ENCODE measurements at regions not wholly inside any gene's neighbourhood (a gene's known extent, or its start where the extent isn't known, plus 50 kb on each side); places are given as distances from the start of the nearest gene placed in this dataset.

DNA sequence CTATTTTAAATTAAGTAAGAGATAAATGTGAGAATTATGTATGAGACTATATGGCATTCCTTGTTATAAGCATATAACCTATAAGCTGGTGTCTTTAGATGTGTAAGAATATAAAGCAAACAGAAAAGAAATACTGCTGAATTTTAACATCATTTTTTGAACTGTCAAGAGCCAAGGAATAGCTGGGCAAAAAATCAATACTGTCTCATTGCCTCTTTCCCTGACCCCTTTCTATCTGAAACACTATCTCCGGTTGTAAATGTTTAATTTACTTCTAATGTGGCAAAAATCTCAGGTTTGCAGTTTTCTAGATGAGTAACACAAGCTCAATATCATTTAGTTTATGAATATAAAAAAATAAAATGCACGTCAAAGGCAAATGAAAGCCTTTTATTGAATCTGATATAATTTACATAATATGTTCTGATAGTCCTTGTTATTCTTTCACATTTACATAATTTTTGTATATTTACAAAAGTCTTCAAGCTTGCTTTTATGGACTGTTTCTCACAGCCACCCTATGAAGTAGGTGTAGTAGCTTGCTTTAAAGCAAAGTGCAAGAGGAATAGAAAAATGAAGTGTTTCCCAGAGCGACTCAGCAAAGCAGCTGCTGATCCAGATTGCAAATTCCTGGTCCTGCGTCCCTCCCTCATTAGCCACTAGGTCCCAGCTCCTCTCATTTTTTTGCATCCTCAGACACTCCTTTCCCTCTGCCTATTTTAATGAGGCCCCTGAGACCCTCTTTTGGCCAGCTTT is 188.2 kb upstream of the RFC3 start:
- TF ChIP-seq, protein P1, sequence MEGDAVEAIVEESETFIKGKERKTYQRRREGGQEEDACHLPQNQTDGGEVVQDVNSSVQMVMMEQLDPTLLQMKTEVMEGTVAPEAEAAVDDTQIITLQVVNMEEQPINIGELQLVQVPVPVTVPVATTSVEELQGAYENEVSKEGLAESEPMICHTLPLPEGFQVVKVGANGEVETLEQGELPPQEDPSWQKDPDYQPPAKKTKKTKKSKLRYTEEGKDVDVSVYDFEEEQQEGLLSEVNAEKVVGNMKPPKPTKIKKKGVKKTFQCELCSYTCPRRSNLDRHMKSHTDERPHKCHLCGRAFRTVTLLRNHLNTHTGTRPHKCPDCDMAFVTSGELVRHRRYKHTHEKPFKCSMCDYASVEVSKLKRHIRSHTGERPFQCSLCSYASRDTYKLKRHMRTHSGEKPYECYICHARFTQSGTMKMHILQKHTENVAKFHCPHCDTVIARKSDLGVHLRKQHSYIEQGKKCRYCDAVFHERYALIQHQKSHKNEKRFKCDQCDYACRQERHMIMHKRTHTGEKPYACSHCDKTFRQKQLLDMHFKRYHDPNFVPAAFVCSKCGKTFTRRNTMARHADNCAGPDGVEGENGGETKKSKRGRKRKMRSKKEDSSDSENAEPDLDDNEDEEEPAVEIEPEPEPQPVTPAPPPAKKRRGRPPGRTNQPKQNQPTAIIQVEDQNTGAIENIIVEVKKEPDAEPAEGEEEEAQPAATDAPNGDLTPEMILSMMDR (IDR thresholded peaks at IDR 0.05), result no peak
- no peak for TF ChIP-seq RFX5 (IDR thresholded peaks at IDR 0.05)
- TF ChIP-seq, protein P2, sequence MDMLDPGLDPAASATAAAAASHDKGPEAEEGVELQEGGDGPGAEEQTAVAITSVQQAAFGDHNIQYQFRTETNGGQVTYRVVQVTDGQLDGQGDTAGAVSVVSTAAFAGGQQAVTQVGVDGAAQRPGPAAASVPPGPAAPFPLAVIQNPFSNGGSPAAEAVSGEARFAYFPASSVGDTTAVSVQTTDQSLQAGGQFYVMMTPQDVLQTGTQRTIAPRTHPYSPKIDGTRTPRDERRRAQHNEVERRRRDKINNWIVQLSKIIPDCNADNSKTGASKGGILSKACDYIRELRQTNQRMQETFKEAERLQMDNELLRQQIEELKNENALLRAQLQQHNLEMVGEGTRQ (IDR thresholded peaks at IDR 0.05), result no peak
- TF ChIP-seq, protein P3, sequence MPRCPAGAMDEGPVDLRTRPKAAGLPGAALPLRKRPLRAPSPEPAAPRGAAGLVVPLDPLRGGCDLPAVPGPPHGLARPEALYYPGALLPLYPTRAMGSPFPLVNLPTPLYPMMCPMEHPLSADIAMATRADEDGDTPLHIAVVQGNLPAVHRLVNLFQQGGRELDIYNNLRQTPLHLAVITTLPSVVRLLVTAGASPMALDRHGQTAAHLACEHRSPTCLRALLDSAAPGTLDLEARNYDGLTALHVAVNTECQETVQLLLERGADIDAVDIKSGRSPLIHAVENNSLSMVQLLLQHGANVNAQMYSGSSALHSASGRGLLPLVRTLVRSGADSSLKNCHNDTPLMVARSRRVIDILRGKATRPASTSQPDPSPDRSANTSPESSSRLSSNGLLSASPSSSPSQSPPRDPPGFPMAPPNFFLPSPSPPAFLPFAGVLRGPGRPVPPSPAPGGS (IDR thresholded peaks at IDR 0.05), result no peak
- TF ChIP-seq CHD4 (IDR thresholded peaks at IDR 0.05; ENCODE audit: borderline replicate concordance), result no peak
